Naive thymus-derived CD4-positive, alpha-beta T cell (primary cell): ENCODE measurements at regions not wholly inside any gene's neighbourhood (a gene's known extent, or its start where the extent isn't known, plus 50 kb on each side); places are given as distances from the start of the nearest gene placed in this dataset.

Experiments
- ATAC-seq: fragments of 150-1000 bp; cut with Tn5 transposase; 2 replicates; pipeline ENCODE4 v1.10.0; 2021; ENCODE audit warnings: mild to moderate bottlenecking, moderate library complexity
- CTCF ChIA-PET: fragments of 350-600 bp; sonication (Branson Sonifier 250); formaldehyde crosslinking; loops from one replicate; lab custom pipeline; 2021; ENCODE audit warnings: antibody characterized with exemption; lab: Charles Lee
- POLR2A ChIA-PET: fragments of 350-600 bp; sonication (Branson Sonifier 250); formaldehyde crosslinking; loops from one replicate; lab custom pipeline; 2021; ENCODE audit warnings: antibody characterized with exemption, inconsistent platforms; lab: Charles Lee
- DNase-seq, 9 donors: peaks; one replicate each; pipeline versions ENCODE4 v3.0.0 to v3.0.0-alpha.2; 2020 to 2022; ENCODE audit warnings: mixed read lengths in 1 of 9
- H3K27ac ChIP-seq: one replicate; pipeline ENCODE4 v1.7.0; 2013; ENCODE audit warnings: mild to moderate bottlenecking, low read depth, low read length, moderate library complexity
- H3K27me3 ChIP-seq, 2 donors: one replicate each; pipeline ENCODE4 v1.7.0; 2013; ENCODE audit warnings: low read length in 2 of 2, mild to moderate bottlenecking in 2 of 2, moderate library complexity in 2 of 2; ENCODE audit not compliant: control insufficient read depth in 2 of 2, insufficient read depth in 2 of 2
- H3K36me3 ChIP-seq, 3 experiments: 1 replicate in 2 of 3; 2 replicates in 1 of 3; pipeline ENCODE4 v1.7.0; 2013; ENCODE audit warnings: low read length in 3 of 3, mild to moderate bottlenecking in 3 of 3, moderate library complexity in 1 of 3; ENCODE audit not compliant: insufficient read depth in 3 of 3, control insufficient read depth in 2 of 3
- H3K4me1 ChIP-seq, 2 donors: one replicate each; pipeline ENCODE4 v1.7.0; 2013; ENCODE audit warnings: low read length in 2 of 2, mild to moderate bottlenecking in 2 of 2, moderate library complexity in 1 of 2; ENCODE audit not compliant: control insufficient read depth in 2 of 2, insufficient read depth in 2 of 2
- H3K4me3 ChIP-seq: 2 replicates; pipeline ENCODE4 v1.7.0; 2013; ENCODE audit warnings: mild to moderate bottlenecking, low read length
- H3K9me3 ChIP-seq, 3 experiments: 1 replicate in 2 of 3; 2 replicates in 1 of 3; pipeline ENCODE4 v1.7.0; 2013; ENCODE audit warnings: low read length in 3 of 3; ENCODE audit not compliant: control insufficient read depth in 2 of 3
- H3K27ac Mint-ChIP-seq, 9 donors: one replicate each; pipeline ENCODE4 v1.8.0; 2020 to 2022; ENCODE audit warnings: mixed read lengths in 9 of 9, mild to moderate bottlenecking in 8 of 9, moderate library complexity in 5 of 9, inconsistent platforms in 2 of 9
- H3K27me3 Mint-ChIP-seq, 5 donors: one replicate each; pipeline ENCODE4 v1.8.0; 2021 to 2022; ENCODE audit warnings: mixed read lengths in 5 of 5, mild to moderate bottlenecking in 1 of 5
- H3K36me3 Mint-ChIP-seq, 5 donors: one replicate each; pipeline ENCODE4 v1.8.0; 2020 to 2022; ENCODE audit warnings: mixed read lengths in 5 of 5, mild to moderate bottlenecking in 3 of 5, inconsistent platforms in 1 of 5
- H3K4me1 Mint-ChIP-seq, 7 donors: one replicate each; pipeline ENCODE4 v1.8.0; 2020 to 2022; ENCODE audit warnings: mixed read lengths in 7 of 7, mild to moderate bottlenecking in 3 of 7, inconsistent platforms in 1 of 7
- H3K4me3 Mint-ChIP-seq, 10 donors: one replicate each; pipeline ENCODE4 v1.8.0; 2020 to 2022; ENCODE audit warnings: mild to moderate bottlenecking in 10 of 10, mixed read lengths in 10 of 10, moderate library complexity in 6 of 10, inconsistent platforms in 2 of 10
- H3K9me3 Mint-ChIP-seq, 11 donors: one replicate each; pipeline ENCODE4 v1.8.0; 2020 to 2022; ENCODE audit warnings: mixed read lengths in 11 of 11, mild to moderate bottlenecking in 4 of 11, inconsistent platforms in 1 of 11, moderate library complexity in 1 of 11
- intact Hi-C, 2 donors: fragments of 100-400 bp; cut with micrococcal nuclease; formaldehyde crosslinking; loops; one replicate each; pipeline ENCODE4 v1.15.1; 2023

DNA sequence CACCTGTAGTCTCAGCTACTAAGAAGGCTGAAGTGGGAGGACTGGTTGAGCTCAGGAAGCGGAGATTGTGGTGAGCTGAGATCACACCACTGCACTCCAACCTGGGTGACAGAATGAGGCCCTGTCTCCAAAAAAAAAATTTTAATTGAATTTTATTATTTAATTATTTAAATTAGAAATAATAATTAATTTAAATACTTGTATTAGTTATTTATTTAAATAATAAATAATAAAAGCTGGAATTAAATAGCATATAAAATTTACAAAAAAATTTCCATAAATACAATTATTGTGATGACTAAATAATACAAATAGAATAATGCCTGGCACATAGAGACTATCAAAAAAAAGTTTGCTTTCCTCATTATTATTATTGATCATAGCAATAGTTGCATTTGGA is 371.5 kb downstream of the KCNA4 start:
- Mint-ChIP-seq H3K4me3 (no peak overlapping the region), H3K9me3 (peaks cover 0 to 20% (median 4%) of the 10 kb centered on the region in 11 donors), H3K27me3 (no peaks in the 10 kb centered on the region), H3K4me1 (no peaks in the 10 kb centered on the region), H3K36me3 (no peaks in the 10 kb centered on the region), H3K27ac (no peak overlapping the region)
- CTCF ChIA-PET, result no interaction called here
- DNase-seq (no peak), ATAC-seq (no peak)
- Histone ChIP-seq H3K27ac (no peak overlapping the region), H3K27me3 (no peaks in the 10 kb centered on the region), H3K4me1 (no peaks in the 10 kb centered on the region), H3K4me3 (no peak overlapping the region), H3K36me3 (no peaks in the 10 kb centered on the region), H3K9me3 (no peaks in the 10 kb centered on the region)
- intact Hi-C loops, result no loop called here
- POLR2A ChIA-PET, result no interaction called here

DNA sequence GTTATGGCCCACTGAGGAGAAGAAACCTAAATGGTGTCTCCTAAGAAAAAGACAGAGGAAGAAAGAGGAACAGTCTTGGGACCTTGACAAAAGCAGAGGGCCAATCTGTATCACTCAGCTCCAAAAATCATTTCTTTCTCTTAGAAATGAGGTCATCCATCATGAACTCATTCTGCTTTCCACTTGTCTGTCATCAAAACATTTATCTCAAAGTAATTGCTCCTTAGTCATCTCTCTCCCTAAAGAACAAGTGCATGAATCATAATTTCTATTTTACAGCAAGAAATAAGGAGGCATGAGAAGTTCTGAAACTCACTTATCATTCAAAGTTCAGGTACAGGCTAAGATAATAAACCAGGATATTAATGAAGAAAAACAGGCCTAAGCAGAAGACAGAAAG is 375.6 kb downstream of the KCNA4 start:
- no peak overlapping the region for H3K27ac Mint-ChIP-seq
- ATAC-seq (no peak), DNase-seq (no peak)
- Histone ChIP-seq H3K9me3 (no peaks in the 10 kb centered on the region), H3K27ac (no peak overlapping the region), H3K36me3 (no peaks in the 10 kb centered on the region), H3K27me3 (no peaks in the 10 kb centered on the region), H3K4me1 (no peaks in the 10 kb centered on the region), H3K4me3 (no peak overlapping the region)
- H3K4me3 Mint-ChIP-seq, result no peak overlapping the region
- H3K27me3 Mint-ChIP-seq, result no peaks in the 10 kb centered on the region
- no peaks in the 10 kb centered on the region for H3K4me1 Mint-ChIP-seq
- CTCF ChIA-PET, result no interaction called here
- H3K9me3 Mint-ChIP-seq, result peaks cover 0 to 16% (median 5%) of the 10 kb centered on the region in 11 donors
- POLR2A ChIA-PET, result no interaction called here
- intact Hi-C loops, result no loop called here
- no peaks in the 10 kb centered on the region for H3K36me3 Mint-ChIP-seq

DNA sequence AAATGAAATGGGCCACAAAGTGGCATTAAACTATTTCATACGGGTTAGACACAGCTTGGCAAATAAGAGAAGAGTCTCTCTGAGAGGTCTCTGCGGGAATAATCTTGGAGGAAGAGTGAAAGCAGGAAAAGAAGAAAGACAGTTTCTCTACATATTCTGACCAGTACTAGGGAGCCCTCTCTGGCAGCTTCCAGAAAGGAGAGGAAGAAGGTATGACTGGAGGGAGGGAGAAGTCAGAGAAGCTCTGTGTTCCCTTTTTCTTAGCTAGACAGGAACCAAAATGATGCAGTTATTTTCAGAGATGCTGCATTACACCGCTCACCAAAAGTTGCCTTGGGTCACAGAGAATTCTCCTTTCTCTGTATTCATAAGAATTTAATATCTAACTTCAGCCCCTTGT is 382.1 kb downstream of the KCNA4 start:
- no peaks in the 10 kb centered on the region for H3K27me3 Mint-ChIP-seq
- ChIA-PET POLR2A (no interaction called here), CTCF (interaction anchor here (1.0 kb wide), 1 partner anchor 19 kb away, joined by 3 read pairs; no protein-coding TSS in a partner anchor)
- Histone ChIP-seq H3K4me3 (no peak overlapping the region), H3K27me3 (no peaks in the 10 kb centered on the region), H3K9me3 (no peaks in the 10 kb centered on the region), H3K36me3 (no peaks in the 10 kb centered on the region), H3K4me1 (no peaks in the 10 kb centered on the region), H3K27ac (no peak overlapping the region)
- DNase-seq (no peak), ATAC-seq (no peak)
- peaks cover 0 to 21% (median 12%) of the 10 kb centered on the region in 11 donors for H3K9me3 Mint-ChIP-seq
- H3K36me3 Mint-ChIP-seq, result no peaks in the 10 kb centered on the region
- intact Hi-C loops, result no loop called here
- no peak overlapping the region for H3K4me3 Mint-ChIP-seq
- H3K4me1 Mint-ChIP-seq, result no peaks in the 10 kb centered on the region
- no peak overlapping the region for H3K27ac Mint-ChIP-seq

DNA sequence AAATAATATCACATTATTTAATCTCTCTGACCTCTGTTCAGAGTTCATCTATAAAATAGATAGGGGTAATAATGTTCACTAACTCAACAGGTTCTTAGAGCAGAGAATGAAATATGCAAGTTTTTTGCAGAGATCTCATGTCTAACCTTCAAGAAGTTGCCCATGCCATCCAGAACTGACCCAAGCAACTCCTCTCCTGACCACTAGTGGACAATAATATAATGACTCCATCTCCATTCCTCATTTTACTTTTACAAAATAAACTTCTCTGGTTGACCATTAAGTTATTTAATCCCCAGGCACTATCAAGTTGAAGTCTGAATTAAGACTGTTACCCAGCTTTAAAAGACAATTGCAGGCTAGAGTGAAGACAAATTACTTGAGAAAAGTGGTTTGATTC is 382.6 kb downstream of the KCNA4 start:
- H3K27ac Mint-ChIP-seq, result no peak overlapping the region
- intact Hi-C loops, result no loop called here
- DNase-seq, result no peak
- Histone ChIP-seq H3K36me3 (no peaks in the 10 kb centered on the region), H3K27me3 (no peaks in the 10 kb centered on the region), H3K27ac (no peak overlapping the region), H3K4me3 (no peak overlapping the region), H3K9me3 (no peaks in the 10 kb centered on the region), H3K4me1 (no peaks in the 10 kb centered on the region)
- no peak overlapping the region for H3K4me3 Mint-ChIP-seq
- POLR2A ChIA-PET, result no interaction called here
- H3K4me1 Mint-ChIP-seq, result no peaks in the 10 kb centered on the region
- no peaks in the 10 kb centered on the region for H3K27me3 Mint-ChIP-seq
- H3K36me3 Mint-ChIP-seq, result no peaks in the 10 kb centered on the region
- CTCF ChIA-PET, result no interaction called here
- ATAC-seq, result no peak
- peaks cover 0 to 21% (median 14%) of the 10 kb centered on the region in 11 donors for H3K9me3 Mint-ChIP-seq

DNA sequence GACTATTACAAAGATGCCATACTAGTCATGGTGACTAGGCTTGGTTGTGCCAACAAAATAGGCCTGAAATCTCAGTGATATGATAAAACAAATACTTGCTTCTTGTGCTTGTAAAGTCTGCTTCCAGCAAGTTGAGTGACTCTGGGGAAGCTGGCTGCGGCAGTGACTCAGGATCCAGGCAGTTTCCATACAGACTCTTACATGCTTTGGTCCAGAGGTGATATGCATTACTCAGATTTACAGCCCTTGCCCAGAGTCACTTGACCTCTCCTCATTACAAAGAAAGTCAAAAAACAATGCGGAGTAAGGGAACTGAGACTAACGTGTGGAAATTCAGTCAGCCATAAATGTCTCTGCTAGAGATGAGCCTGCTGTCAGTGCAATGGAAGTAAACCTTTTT is 387.5 kb downstream of the KCNA4 start:
- Histone ChIP-seq H3K27me3 (no peaks in the 10 kb centered on the region), H3K9me3 (no peaks in the 10 kb centered on the region), H3K4me1 (no peaks in the 10 kb centered on the region), H3K27ac (no peak overlapping the region), H3K4me3 (no peak overlapping the region), H3K36me3 (no peaks in the 10 kb centered on the region)
- ChIA-PET CTCF (no interaction called here), POLR2A (no interaction called here)
- ATAC-seq (no peak), DNase-seq (no peak)
- Mint-ChIP-seq H3K4me1 (no peaks in the 10 kb centered on the region), H3K27me3 (no peaks in the 10 kb centered on the region), H3K27ac (no peak overlapping the region), H3K4me3 (no peak overlapping the region), H3K9me3 (peaks cover 3 to 26% (median 10%) of the 10 kb centered on the region in 11 donors), H3K36me3 (no peaks in the 10 kb centered on the region)
- intact Hi-C loops, result no loop called here

DNA sequence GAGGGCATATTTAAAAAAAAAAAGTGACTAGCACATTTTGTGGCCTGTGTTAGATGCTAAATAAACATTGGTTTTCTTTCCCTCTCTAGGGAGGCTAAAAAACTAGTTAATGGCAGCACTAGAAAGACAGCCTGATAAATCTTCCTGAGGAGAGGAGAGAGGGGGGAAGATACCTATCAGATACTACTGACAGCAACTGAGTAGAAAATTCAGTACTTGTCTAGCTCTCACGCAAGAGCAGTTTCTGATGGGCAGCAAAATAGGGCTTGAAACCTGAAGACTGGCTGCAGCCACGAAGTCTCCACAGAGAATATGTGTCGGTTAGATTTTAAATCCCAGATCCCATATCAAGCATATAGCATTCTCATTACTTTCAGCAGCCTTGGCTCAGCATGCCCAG is 388.2 kb downstream of the KCNA4 start:
- POLR2A ChIA-PET, result no interaction called here
- Histone ChIP-seq H3K4me3 (no peak overlapping the region), H3K4me1 (no peaks in the 10 kb centered on the region), H3K27ac (no peak overlapping the region), H3K9me3 (no peaks in the 10 kb centered on the region), H3K36me3 (no peaks in the 10 kb centered on the region), H3K27me3 (no peaks in the 10 kb centered on the region)
- Mint-ChIP-seq H3K36me3 (no peaks in the 10 kb centered on the region), H3K4me1 (no peaks in the 10 kb centered on the region), H3K4me3 (no peak overlapping the region), H3K9me3 (peaks cover 3 to 30% (median 10%) of the 10 kb centered on the region in 11 donors), H3K27me3 (no peaks in the 10 kb centered on the region), H3K27ac (no peak overlapping the region)
- no peak for DNase-seq
- no peak for ATAC-seq
- CTCF ChIA-PET, result no interaction called here
- intact Hi-C loops, result no loop called here

DNA sequence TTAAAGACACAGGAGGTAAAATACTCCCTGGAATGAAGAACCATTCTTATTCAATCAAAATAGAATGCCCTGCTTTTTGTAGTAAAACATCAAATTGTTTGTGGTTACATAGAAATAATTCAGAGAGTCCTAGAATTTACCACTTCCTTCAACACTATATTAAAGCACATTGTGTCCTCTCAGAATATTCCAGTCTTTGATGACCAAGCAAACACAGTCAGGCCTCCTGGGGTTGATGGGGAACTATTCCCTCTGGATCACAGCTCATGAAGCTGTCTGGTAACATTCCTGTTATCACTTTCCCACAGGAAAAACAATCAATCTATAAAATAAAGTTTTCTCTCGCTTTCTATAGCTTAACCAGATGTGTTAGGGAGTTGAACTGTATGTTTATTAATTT is 389.3 kb downstream of the KCNA4 start:
- POLR2A ChIA-PET, result no interaction called here
- Histone ChIP-seq H3K9me3 (no peaks in the 10 kb centered on the region), H3K36me3 (no peaks in the 10 kb centered on the region), H3K27me3 (no peaks in the 10 kb centered on the region), H3K4me3 (no peak overlapping the region), H3K27ac (no peak overlapping the region), H3K4me1 (no peaks in the 10 kb centered on the region)
- no peak overlapping the region for H3K27ac Mint-ChIP-seq
- CTCF ChIA-PET, result no interaction called here
- peaks cover 3 to 27% (median 9%) of the 10 kb centered on the region in 11 donors for H3K9me3 Mint-ChIP-seq
- H3K4me1 Mint-ChIP-seq, result no peaks in the 10 kb centered on the region
- no peak for DNase-seq
- intact Hi-C loops, result no loop called here
- H3K27me3 Mint-ChIP-seq, result no peaks in the 10 kb centered on the region
- H3K4me3 Mint-ChIP-seq, result no peak overlapping the region
- no peak for ATAC-seq
- H3K36me3 Mint-ChIP-seq, result no peaks in the 10 kb centered on the region
